ENCODE measurements at regions not wholly inside any gene's neighbourhood (a gene's known extent, or its start where the extent isn't known, plus 50 kb on each side); places are given as distances from the start of the nearest gene placed in this dataset.

DNA sequence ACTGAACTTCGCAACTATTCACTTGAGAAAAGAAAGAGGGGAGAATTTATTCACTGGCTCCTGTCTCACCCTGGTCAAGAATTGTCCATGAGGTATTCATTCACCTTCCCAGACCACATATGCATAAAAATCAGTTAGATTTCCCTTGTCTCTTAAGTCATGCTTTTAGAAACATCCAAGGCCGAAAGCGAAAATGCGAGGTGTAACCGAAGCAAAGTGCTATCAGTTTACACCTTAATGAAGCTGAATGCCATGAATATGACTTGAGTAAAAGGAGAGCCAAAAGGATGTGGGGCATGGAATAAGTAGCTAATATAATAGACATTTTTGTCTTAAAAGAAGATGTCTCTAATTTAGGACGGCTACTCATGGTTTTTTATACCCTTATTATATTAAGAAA, 965.6 kb upstream of the CHORDC1 start:
- no peak for DNase-seq (ENCODE audit: extremely low read depth, low read depth, low spot score)

DNA sequence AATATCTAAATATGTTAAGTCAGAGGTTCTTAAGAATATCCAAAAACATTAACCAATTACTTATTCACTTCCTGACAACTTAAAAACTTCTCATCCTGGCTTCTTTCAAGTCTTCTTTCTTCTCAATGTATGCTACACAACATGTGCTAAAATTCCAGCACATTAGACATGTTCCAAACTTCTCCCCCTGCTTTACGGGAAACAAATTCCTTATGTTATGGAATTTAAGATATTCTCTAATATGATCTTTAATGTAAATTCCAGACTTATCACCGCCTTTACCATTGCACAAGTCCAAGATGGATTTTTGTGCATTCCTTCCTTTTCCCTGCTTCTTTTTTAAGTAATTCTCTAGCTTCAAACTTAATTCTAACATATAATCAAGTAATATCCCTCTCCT, 964.5 kb upstream of the CHORDC1 start:
- DNase-seq (ENCODE audit: extremely low read depth, low read depth, low spot score), result no peak

DNA sequence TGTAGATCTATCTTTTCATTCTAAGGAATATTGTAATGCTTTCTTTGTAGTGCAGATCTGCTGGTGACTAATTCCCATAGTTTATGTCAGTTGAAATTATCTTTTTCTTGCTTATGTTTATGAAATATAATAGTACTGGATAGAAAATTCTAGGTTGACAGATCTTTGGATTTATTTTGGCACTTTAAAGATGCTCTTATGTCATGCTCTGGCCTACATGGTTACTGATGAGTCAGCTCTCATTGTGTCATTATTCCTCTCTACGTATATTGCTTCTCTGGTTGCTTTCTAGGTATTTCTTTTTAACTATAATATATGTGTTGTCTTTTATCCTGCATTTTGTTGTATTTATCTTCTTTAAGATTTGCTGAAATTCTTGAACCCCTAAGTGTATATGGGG, 955.5 kb upstream of the CHORDC1 start:
- DNase-seq (ENCODE audit: extremely low read depth, low read depth, low spot score), result no peak

DNA sequence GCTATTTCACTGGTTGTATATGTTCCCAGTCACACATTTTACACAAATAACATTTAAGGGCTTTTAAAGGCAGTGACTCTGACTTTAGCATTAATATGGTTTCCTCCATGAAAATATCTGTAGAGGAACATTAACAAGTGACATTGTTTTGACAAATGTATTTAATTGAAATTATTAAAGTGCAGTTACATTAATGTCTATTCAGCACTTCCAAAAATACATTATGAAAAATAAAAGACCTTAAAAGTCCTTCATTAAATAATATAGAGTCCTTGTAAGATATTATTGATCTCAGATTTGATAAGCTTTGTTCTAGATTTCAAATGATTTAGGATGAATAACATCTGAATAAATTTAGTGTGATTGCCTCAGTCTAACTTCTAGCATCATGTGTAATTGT, 951.9 kb upstream of the CHORDC1 start:
- no peak for DNase-seq (ENCODE audit: extremely low read depth, low read depth, low spot score)

DNA sequence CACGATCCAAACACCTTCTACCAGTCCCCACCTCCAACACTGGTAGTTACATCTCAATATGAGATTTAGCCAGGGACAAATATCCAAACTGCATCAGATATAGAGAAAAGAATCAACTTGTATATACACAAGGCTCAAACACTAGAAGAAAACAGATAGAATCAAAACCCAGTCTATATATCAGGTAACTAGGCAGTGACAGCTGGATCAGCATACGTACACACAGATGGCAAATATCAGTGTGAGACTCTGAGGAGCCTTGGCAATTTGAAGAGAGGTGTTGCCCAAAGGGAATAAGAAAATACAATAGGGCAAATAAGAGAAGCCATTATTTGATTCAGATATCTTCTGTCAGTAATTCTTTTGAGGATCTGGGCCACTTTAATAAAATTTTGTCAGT, 951.3 kb upstream of the CHORDC1 start:
- no peak for DNase-seq (ENCODE audit: extremely low read depth, low read depth, low spot score)

DNA sequence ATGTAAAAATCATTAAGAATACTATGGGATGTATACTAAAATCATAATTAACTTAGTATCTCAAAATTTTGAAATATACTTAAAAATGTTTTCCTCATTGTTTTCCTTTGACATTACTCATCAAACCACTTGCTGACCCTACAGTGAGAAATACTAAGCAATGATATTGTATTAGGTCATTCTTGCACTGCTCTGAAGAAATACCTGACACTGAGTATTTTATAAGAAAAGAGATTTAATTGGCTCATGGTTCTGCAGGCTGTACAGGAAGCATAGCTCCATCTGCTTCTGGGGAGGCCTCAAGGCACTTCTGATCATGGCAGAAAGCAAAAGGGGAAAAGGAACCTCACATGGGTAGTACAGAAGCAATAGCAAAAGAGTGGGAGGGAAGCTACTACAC, 950.9 kb upstream of the CHORDC1 start:
- DNase-seq (ENCODE audit: extremely low read depth, low read depth, low spot score), result no peak

DNA sequence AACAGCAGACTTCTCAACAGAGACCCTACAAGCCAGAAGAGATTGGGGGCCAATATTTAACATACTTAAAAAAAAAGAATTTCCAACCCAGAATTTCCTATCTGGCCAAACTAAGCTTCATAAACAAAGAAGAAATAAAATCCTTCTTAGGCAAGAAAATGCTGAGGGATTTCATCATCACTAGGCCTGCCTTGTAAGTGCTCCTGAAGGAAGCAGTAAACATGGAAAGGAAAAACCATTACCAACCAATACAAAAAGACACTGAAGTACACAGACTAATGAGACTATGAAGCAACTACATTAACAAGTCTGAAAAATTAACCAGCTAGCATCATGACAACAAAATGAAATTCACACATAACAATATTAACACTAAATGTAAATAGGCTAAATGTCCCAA, 947.9 kb upstream of the CHORDC1 start:
- no peak for DNase-seq (ENCODE audit: extremely low read depth, low read depth, low spot score)

DNA sequence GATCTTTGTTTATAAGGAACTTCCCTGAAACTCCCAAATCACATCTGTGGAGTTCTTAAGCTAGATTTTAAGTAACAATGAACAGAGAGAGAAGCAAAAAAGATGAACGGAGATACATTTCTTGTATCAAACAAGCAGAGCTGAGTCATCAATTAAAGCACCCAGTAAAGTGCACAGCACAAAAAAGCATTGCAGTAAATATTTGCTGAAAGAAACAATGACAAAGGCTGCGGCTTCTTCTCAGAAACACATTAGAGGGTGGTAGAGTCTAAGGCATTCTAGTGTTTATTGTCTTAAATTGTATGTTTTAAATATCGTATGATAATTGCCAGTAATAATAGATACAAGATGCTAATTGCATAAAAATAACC, 941.6 kb upstream of the CHORDC1 start:
- no peak for DNase-seq (ENCODE audit: extremely low read depth, low read depth, low spot score)

DNA sequence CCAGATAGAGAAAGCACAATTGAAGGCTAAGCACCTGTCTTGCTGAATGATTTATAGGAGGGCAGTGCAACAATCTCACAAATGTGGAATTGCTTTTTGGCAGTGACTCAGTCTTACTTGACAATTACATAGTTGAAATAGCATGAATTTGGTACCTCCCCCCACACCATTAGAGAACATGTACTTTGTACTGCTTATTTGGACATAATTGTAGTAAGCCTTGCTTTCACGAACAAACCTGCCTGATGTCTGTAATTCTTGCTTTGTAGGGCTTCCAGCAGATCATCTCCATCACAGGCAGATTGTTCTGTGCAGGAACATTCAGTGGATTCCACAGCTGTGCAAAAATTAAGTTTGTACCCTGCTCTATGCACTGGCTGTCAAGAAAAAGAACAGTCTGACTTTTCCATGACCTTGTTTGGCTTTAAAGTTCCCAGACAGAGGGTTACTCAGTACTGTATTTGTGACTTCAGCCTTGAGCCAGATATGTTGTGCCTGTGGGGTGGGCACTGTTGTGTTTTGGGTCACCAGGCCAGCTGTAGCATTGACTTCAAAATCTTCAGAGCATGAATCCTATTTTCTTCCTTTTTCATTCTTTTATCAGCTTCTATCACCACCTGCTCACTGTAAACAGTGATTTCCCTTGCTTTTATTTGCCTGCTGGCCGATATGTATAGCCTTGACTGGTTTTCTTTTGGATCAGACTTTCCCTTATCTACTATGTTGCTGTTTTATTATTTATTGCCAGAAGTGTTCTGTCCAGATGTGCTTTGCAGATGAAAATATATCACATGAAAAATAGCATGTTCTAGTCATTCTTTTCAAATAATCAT, 941.0 kb upstream of the CHORDC1 start:
- DNase-seq (ENCODE audit: extremely low read depth, low read depth, low spot score), result no peak

DNA sequence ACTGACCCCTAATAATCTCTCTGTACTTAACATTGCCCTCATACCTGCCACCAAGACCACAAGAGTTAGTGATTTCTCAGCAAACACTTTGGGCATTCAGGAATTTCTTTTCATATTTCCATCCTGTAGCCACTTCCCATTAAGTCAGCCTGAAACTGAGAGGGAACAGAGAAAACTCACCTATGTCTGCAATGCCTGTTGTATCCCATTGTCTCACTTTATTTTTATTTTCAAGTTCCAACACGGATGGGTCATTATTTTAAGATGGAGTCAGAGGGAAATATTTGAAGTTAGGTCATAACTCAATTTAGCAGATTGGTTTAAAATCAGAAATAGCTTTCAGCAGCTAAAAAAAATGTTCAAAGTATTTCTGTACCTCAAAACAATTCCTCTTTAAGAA, 937.8 kb upstream of the CHORDC1 start:
- no peak for DNase-seq (ENCODE audit: extremely low read depth, low read depth, low spot score)

DNA sequence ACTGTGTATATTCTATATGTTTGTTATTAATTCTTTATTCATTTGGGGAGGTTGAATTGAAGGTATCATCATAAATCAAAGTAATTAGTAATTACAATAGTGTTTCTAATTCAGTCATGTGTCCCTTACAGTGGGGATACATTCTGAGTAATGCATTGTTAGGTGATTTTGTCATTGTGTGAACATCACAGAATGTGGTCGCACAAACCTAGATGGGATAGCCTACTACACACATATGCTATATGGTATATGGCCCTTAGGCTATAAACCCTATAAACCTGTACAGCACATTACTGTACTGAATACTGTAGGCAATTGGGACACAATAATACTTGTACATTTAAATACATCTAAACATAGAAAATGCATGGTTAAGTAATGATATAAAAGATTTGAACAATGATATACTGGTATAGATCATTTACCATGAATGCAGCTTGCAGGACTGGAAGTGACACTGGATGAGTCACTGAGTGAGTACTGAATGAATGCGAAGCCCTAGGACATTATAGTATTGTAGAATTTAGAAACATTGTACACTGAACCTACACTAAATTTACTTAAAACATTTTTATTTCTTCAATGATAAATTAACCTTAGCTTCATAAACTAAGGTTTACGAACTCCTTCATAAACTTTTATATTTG, 936.2 kb upstream of the CHORDC1 start:
- DNase-seq (ENCODE audit: extremely low read depth, low read depth, low spot score), result no peak

DNA sequence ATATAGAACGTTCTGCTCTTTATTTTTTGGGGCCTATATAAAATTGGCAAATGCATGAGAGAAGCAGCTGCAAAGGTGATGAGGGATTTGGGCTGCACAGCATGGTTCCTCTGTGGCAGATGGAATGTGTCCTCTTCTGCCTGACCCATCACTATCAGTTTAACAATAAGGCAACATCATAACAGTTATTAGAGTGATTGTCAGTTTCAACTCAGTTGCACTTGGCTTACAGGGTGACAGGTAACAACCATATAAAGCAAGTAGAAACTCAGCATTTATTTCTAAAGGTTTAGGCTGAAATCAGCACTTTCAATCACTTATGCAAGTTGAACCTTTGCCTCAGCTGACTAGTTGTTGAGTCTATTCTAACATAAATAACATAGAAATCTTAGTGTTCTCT, 935.4 kb upstream of the CHORDC1 start:
- no peak for DNase-seq (ENCODE audit: extremely low read depth, low read depth, low spot score)

DNA sequence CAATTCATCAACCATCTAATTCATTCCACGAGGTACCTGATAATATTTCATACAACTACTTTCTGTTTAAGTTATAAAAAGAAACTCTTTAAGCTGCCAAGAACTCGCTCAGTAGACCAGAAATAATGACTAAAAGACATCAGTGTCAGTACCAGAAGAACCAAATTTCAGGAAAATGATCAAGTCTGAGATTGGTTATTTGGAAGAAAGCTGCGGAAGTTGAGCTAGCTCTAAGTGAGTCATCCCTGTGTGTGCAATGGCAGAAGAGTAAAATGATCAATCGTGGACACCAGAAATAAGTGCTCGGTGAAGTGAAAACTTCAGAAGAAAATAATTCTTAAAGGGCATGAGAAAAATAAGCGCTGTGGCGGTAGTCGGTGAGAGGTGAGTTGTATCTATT, 933.2 kb upstream of the CHORDC1 start:
- DNase-seq (ENCODE audit: extremely low read depth, low read depth, low spot score), result no peak

DNA sequence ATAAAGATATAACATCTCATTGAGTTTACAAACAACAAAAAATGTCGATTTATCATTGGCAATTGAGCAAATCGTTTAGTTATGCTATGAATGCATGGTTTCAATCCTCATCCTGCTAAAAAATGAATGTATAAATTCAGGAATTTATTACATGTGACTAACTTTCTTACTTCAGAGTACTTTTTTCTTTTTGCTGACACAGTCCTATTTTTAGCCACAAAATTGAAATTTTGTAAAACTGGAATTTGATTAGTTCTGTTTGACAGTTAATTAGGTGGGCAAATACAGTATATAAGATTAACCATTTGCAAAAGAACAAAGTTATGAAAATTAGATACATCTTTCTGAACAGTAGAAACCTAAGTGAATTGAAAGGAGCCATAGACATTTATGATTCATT, 925.0 kb upstream of the CHORDC1 start:
- DNase-seq (ENCODE audit: extremely low read depth, low read depth, low spot score), result no peak

DNA sequence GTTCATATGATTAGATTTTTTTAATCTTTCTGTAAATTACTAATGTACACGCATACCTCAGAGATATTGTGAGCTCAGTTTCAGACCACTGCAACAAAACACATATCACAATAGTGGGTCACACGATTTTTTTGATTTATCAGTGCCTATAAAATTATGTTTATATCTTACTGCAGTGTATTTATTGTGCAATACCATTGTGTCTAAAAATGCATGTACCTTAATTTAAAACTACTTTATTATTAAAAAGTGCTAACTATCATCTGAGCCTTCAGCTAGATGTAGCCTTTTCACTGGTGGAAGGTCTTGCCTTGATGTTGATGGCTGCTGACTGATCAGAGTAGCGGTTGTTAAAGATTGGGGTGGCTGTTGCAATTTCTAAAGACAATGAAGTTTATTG, 918.8 kb upstream of the CHORDC1 start:
- no peak for DNase-seq (ENCODE audit: extremely low read depth, low read depth, low spot score)

DNA sequence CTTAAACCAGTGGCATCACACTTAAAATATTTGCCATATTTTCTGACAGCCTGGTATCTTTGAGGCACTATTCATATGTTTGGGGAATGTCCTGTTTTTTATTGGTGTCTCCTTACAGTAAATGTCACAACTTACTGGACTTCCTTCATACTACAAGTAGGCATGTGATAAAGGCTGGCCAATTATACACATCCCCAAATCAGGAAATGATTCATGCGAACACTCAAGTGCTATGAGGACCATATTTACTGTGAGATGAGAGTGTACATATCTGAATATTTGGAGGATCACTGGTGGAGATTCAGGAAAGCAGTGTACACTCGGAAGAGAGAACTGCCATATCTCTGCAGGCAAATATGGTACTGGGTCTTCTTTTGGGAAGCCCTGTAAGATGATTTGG, 913.8 kb upstream of the CHORDC1 start:
- DNase-seq (ENCODE audit: extremely low read depth, low read depth, low spot score), result no peak

DNA sequence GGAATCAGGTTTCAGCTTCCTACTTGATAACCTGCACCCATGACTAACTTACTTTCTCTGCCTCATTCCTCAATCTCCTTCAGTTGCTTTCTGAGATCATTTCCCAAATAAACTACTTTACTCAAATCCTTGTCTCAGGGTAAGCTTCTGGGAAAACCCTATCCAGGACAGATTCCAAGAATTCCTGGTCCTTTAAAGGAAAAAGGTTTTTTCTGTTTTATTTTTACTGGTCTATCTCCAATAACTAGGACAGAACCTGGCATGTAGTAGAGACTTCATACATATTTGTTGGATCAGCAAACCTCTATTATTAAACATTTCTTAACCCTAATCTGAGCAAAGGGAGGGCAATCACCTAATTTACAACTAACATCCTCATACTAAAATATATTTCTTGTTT, 910.5 kb upstream of the CHORDC1 start:
- DNase-seq (ENCODE audit: extremely low read depth, low read depth, low spot score), result no peak

DNA sequence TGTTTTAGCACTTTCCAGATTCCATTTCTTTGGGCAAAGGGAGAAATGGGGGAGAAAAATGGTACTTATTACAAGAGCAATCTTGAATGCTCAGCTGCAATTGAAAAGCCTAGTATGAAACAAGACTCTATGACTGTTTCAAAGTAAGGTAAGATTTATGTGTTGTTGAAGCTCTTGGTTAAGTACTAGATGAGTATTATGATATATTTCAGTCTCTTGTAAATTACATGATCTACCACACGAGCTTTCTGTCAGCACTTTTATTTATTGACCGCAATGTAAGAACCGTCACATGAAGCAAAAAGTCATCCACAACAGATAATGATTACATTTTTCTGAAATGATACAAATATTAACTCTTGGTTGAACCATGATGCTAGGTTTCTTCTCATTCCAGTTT, 906.7 kb upstream of the CHORDC1 start:
- no peak for DNase-seq (ENCODE audit: extremely low read depth, low read depth, low spot score)

DNA sequence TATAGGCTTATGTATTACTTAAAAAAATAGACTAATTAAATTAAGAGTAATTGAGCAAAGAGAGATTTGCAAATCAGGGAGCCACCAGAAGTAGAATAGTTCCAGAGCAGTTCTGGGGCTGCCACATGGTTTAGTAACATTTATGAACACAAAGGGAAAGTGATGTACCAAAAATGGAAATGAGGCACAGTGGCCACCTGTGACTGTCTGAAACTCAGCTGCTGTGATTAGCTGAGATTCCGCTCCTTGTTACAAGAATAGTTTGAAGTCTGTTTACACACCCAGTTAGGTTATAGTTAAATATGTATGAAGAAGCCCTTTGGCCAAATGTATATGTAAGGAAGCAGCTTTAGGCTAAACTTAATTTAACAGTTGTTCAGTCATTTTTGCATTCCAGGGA, 901.5 kb upstream of the CHORDC1 start:
- DNase-seq (ENCODE audit: extremely low read depth, low read depth, low spot score), result no peak

DNA sequence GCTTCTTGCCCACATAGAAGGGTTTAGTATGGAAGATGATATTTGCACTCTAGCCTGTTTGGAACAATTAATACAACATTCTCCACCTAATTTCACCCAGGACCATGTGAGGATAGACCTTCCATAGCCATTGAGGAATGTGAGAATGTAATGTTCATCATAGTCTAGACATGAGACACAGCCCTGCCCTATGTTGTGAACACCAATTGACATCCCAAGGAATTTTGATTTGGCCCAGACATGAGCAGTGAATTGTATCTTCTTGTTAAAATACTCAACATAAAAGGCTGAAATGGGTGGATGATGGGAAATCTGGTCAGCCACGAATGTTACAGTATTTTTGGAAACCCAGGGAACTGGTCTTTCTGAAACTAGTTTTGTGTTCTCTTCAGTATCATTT, 892.3 kb upstream of the CHORDC1 start:
- no peak for DNase-seq (ENCODE audit: extremely low read depth, low read depth, low spot score)

DNA sequence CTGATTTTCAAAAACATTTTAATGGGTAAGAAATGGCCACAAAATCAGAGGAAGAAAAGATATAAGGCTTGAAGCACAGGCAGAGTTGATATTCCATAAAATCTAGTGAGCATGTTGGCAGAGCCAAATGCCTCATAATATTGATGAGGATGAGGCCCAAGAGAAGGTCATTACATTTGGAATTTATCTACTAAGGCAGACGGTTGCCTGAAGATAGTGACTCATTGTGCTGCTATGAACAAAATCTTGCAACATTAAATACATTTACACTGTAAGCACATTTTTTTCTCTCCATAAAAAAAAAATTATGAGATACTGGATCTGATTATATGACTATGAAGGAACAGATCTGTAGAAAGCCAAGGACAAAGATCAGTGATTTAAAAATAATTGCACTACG, 881.4 kb upstream of the CHORDC1 start:
- DNase-seq (ENCODE audit: extremely low read depth, low read depth, low spot score), result no peak

DNA sequence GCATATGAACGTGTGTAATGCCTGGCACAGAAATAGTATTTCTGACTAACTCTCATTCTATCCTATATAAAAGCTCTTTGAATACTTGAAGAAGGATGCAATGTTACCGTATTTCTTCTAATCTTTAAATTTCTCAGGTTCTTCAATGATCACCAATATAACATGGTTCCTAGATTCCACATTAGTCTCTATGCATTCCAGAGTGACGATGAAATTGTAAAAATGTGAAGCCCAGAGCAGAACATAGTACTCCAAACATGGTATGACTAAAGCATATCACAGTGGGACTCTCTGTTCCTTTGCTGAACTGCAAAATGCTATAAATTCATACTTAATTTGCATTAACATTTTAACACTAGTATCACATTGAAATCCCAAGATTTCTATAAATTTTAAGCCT, 877.6 kb upstream of the CHORDC1 start:
- no peak for DNase-seq (ENCODE audit: extremely low read depth, low read depth, low spot score)

DNA sequence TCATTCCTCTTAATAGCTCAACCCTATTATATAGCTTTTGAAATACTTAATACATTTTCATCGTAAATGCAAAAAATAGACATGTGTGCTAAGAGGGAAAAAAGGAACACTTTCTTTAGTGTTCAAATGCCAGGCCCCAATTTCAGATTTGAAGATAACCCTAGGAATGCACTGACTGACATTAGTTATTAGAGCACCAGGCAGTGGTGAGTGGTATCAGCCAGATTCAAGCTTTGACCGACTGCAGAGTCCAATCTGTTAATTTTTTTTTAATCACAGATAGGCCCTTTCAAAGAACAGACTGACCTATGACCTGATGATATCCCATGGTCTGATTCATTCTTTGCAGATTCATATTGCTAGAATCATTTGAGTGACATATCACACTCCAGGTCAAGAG, 874.2 kb upstream of the CHORDC1 start:
- DNase-seq (ENCODE audit: extremely low read depth, low read depth, low spot score), result no peak

Data from glomerular endothelial cell (primary cell).